Natural killer cell (primary cell): ENCODE measurements at regions not wholly inside any gene's neighbourhood (a gene's known extent, or its start where the extent isn't known, plus 50 kb on each side); places are given as distances from the start of the nearest gene placed in this dataset.

Source experiments
- ATAC-seq, 3 donors: fragments of 150-1000 bp in 2 of 3; fragments of 200-7000 bp in 1 of 3; cut with Tn5 transposase; 1 replicate in 1 of 3; 2 replicates in 2 of 3; pipeline ENCODE4 v1.10.0; 2021; ENCODE audit warnings: mild to moderate bottlenecking in 2 of 3, moderate library complexity in 2 of 3
- DNase-seq, 2 donors: peaks; one replicate each; pipeline versions ENCODE4 v3.0.0 to v3.0.0-alpha.2; 2013 to 2021; ENCODE audit warnings: mixed read lengths in 1 of 2
- H3K27ac ChIP-seq: one replicate; pipeline ENCODE4 v1.5.1; 2013; ENCODE audit warnings: mild to moderate bottlenecking, low read length
- H3K27me3 ChIP-seq: one replicate; pipeline ENCODE4 v1.6.1; 2013; ENCODE audit warnings: low read length; ENCODE audit not compliant: control insufficient read depth, insufficient read depth
- H3K36me3 ChIP-seq: one replicate; pipeline ENCODE4 v1.6.1; 2013; ENCODE audit warnings: low read length; ENCODE audit not compliant: control insufficient read depth, insufficient read depth
- H3K4me1 ChIP-seq: one replicate; pipeline ENCODE4 v1.6.1; 2013; ENCODE audit warnings: low read length; ENCODE audit not compliant: control insufficient read depth, insufficient read depth
- H3K4me3 ChIP-seq: one replicate; pipeline ENCODE4 v1.5.1; 2013; ENCODE audit warnings: low read length
- H3K9me3 ChIP-seq: one replicate; pipeline ENCODE4 v1.6.1; 2013; ENCODE audit warnings: low read length; ENCODE audit not compliant: control insufficient read depth, insufficient read depth
- H3K27ac Mint-ChIP-seq, 2 donors: one replicate each; pipeline ENCODE4 v1.8.0; 2022; ENCODE audit warnings: mild to moderate bottlenecking in 2 of 2, mixed read lengths in 2 of 2, moderate library complexity in 1 of 2
- H3K27me3 Mint-ChIP-seq, 2 donors: one replicate each; pipeline ENCODE4 v1.8.0; 2022; ENCODE audit warnings: low read depth in 2 of 2, mixed read lengths in 2 of 2
- H3K36me3 Mint-ChIP-seq: one replicate; pipeline ENCODE4 v1.8.0; 2022; ENCODE audit warnings: mixed read lengths
- H3K4me1 Mint-ChIP-seq, 2 donors: one replicate each; pipeline ENCODE4 v1.8.0; 2022; ENCODE audit warnings: mixed read lengths in 2 of 2
- H3K4me3 Mint-ChIP-seq: one replicate; pipeline ENCODE4 v1.8.0; 2022; ENCODE audit warnings: mild to moderate bottlenecking, moderate library complexity, mixed read lengths
- H3K9me3 Mint-ChIP-seq, 2 donors: one replicate each; pipeline ENCODE4 v1.8.0; 2022; ENCODE audit warnings: mixed read lengths in 2 of 2
- CTCF ChIP-seq: fragments of 200-600 bp; IDR thresholded peaks from one replicate; pipeline ENCODE4 v1.8.0; 2022; ENCODE audit warnings: antibody characterized with exemption
- WGBS: methylation state at CpG from one replicate; pipeline ENCODE4 v1.1.7; 2013; ENCODE audit warnings: missing lambda C conversion rate; ENCODE audit not compliant: insufficient coverage; 5-methylcytosine and 5-hydroxymethylcytosine counted together
- intact Hi-C: fragments of 100-400 bp; cut with micrococcal nuclease; formaldehyde crosslinking; loops from one replicate; pipeline ENCODE4 v1.14.2; 2022

GRCh38 chr7:10727636-10728035 lies 246.0 kb upstream of the PHF14 start:
- Histone ChIP-seq H3K4me1 (no peaks in the 10 kb centered on the region), H3K27me3 (no peaks in the 10 kb centered on the region), H3K9me3 (no peaks in the 10 kb centered on the region), H3K27ac (no peak overlapping the region), H3K4me3 (no peak overlapping the region), H3K36me3 (no peaks in the 10 kb centered on the region)
- Mint-ChIP-seq H3K4me1 (no peaks in the 10 kb centered on the region), H3K27me3 (peaks cover 2 to 11% of the 10 kb centered on the region in 2 donors), H3K4me3 (no peak overlapping the region), H3K36me3 (no peaks in the 10 kb centered on the region), H3K27ac (no peak overlapping the region), H3K9me3 (peaks cover 0 to 2% of the 10 kb centered on the region in 2 donors)
- DNase-seq (no peak), ATAC-seq (no peak)
- no peak for TF ChIP-seq CTCF
- intact Hi-C loops, result no loop called here
- 85% methylated on average over 5 of the region's 5 CpGs for WGBS

- no peaks in the 10 kb centered on the region for H3K36me3 ChIP-seq
- H3K4me3 ChIP-seq, result no peak overlapping the region
- WGBS, result 87% methylated on average over 3 of the region's 4 CpGs
- Mint-ChIP-seq H3K4me3 (no peak overlapping the region), H3K36me3 (no peaks in the 10 kb centered on the region), H3K27ac (no peak overlapping the region), H3K9me3 (peaks cover 0 to 2% of the 10 kb centered on the region in 2 donors), H3K27me3 (peaks cover 0 to 5% of the 10 kb centered on the region in 2 donors), H3K4me1 (no peaks in the 10 kb centered on the region)
- no peak for ATAC-seq
- H3K9me3 ChIP-seq, result no peaks in the 10 kb centered on the region
- no peaks in the 10 kb centered on the region for H3K27me3 ChIP-seq
- H3K27ac ChIP-seq, result no peak overlapping the region
- intact Hi-C loops, result no loop called here
- H3K4me1 ChIP-seq, result no peaks in the 10 kb centered on the region
- no peak for TF ChIP-seq CTCF
- DNase-seq, result no peak
Measured at GRCh38 chr7:10731253-10731773, 242.4 kb upstream of the PHF14 start.

- no peaks in the 10 kb centered on the region for H3K36me3 ChIP-seq
- peaks cover 0 to 6% of the 10 kb centered on the region in 2 donors for H3K27me3 Mint-ChIP-seq
- H3K4me1 ChIP-seq, result no peaks in the 10 kb centered on the region
- no peak overlapping the region for H3K4me3 ChIP-seq
- no peak overlapping the region for H3K27ac ChIP-seq
- peaks cover 0 to 2% of the 10 kb centered on the region in 2 donors for H3K9me3 Mint-ChIP-seq
- H3K4me1 Mint-ChIP-seq, result no peaks in the 10 kb centered on the region
- H3K4me3 Mint-ChIP-seq, result no peak overlapping the region
- intact Hi-C loops, result no loop called here
- no peak for TF ChIP-seq CTCF
- ATAC-seq, result no peak
- no peak for DNase-seq
- no peaks in the 10 kb centered on the region for H3K36me3 Mint-ChIP-seq
- WGBS, result 100% methylated on average over 1 of the region's 1 CpG
- no peaks in the 10 kb centered on the region for H3K9me3 ChIP-seq
- no peak overlapping the region for H3K27ac Mint-ChIP-seq
- H3K27me3 ChIP-seq, result no peaks in the 10 kb centered on the region
Measured at GRCh38 chr7:10733747-10734146, 239.9 kb upstream of the PHF14 start.

GRCh38 chr7:10734595-10734994 lies 239.1 kb upstream of the PHF14 start:
- no peaks in the 10 kb centered on the region for H3K9me3 ChIP-seq
- H3K36me3 Mint-ChIP-seq, result no peaks in the 10 kb centered on the region

More at GRCh38 chr7:10734595-10734994, 239.1 kb upstream of the PHF14 start:
- intact Hi-C loops, result no loop called here
- H3K27ac ChIP-seq, result no peak overlapping the region
- Mint-ChIP-seq H3K9me3 (peaks cover 0 to 2% of the 10 kb centered on the region in 2 donors), H3K27me3 (peaks cover 0 to 6% of the 10 kb centered on the region in 2 donors), H3K4me3 (no peak overlapping the region), H3K27ac (no peak overlapping the region), H3K4me1 (no peaks in the 10 kb centered on the region)
- ATAC-seq (no peak), DNase-seq (no peak)
- TF ChIP-seq CTCF, result no peak
- 91% methylated on average over 1 of the region's 2 CpGs for WGBS
- H3K27me3 ChIP-seq, result no peaks in the 10 kb centered on the region
- H3K4me3 ChIP-seq, result no peak overlapping the region
- H3K36me3 ChIP-seq, result no peaks in the 10 kb centered on the region
- no peaks in the 10 kb centered on the region for H3K4me1 ChIP-seq
